ENCODE measurements at regions not wholly inside any gene's neighbourhood (a gene's known extent, or its start where the extent isn't known, plus 50 kb on each side); places are given as distances from the start of the nearest gene placed in this dataset.
"Not testable (repeated sequence)": the region's sequence is repeated elsewhere in the genome, so short reads cannot be mapped to it uniquely, and the experiment has no call there.

DNA sequence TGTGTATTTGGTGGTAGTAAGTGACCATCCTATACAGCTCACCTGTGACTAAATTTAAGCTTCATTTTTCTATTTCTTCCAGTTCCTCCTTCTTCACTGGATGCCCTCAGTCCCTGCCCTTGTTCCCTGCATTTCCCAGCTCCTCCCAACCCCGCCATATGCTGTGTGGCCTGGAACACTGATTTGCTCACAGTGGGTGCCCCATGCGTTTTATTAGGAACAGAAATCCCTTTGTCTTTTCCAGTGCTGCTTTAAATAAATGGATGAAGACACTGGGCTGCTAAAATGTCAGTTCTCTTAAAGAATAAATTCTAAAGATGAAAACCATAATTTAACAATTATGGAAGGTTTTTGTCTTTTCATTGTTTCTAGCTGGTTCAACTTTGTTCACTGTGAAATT lies 477.3 kb downstream of the DCDC2C start:
- H3K9me3 Mint-ChIP-seq: peaks cover 16% of the 10 kb centered on the region
- H3K27ac Mint-ChIP-seq: no peak overlapping the region
- H3K27me3 Mint-ChIP-seq: no peaks in the 10 kb centered on the region
- H3K4me3 Mint-ChIP-seq: no peak overlapping the region
- DNase-seq: no peak
- H3K4me1 Mint-ChIP-seq: no peaks in the 10 kb centered on the region
- ATAC-seq: no peak
- H3K36me3 Mint-ChIP-seq (ENCODE audit: low read depth): no peaks in the 10 kb centered on the region

DNA sequence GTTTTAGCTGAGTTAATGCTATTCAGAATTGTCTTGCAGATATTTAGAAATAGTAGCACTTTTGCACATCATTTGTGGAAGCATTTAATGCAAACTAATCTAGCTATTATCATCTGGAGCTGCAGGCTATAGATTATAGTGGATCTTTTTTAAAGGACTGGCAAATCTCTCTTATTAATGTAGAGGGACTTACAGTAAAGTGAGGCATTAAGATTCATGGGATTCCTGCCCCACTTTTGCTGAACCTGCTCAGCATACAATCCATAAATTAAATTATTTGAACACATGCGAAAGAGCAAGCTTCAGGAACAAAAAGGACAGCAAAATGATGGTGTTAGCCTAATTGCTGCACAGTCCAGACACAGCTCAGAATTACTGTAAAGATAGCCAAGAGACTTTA lies 477.7 kb downstream of the DCDC2C start:
- no peaks in the 10 kb centered on the region for H3K4me1 Mint-ChIP-seq
- peaks cover 15% of the 10 kb centered on the region for H3K9me3 Mint-ChIP-seq
- no peak overlapping the region for H3K4me3 Mint-ChIP-seq
- no peak overlapping the region for H3K27ac Mint-ChIP-seq
- ATAC-seq (no peak), DNase-seq (no peak)
- H3K36me3 Mint-ChIP-seq (ENCODE audit: low read depth): no peaks in the 10 kb centered on the region
- H3K27me3 Mint-ChIP-seq: no peaks in the 10 kb centered on the region

DNA sequence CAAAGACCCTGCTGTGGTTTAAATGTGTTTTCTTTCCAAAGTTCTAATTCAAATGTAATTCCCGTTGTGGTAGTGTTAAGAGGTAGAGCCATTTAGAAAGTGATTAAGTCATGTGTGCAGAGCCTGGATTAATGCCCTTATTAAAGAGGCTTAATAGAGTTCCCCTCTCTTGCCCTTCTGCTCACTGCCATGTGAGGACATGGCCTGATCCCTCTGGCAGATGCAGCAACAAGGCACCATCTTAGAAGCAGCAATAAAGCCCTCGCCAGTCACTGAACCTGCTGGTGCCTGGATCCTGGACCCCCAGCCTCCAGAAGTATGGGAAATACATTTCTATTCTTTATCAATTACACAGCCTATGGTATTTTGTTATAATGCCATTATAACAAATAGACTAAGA lies 485.2 kb downstream of the DCDC2C start:
- Mint-ChIP-seq H3K9me3 (peaks cover 17% of the 10 kb centered on the region), H3K4me3 (no peak overlapping the region)

DNA sequence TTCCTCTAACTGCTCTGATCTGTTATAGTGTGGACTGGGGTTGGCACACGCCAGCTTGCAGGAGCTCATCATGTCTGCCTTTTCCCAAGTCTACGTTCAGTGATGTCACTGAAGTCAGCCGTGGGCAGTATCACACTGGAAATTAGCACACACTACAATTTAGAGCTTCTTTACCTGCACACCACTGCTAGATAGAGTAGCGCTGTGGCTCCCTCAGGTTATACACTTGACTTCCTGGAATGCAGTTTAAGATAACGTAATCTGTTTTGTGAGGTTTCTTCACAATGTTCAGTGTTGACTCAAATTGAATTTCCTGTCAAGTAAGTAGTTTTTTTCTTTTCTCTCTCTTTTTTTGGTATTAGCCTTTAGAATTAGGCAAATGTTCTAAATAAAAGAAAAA lies 487.2 kb downstream of the DCDC2C start:
- no peak overlapping the region for H3K4me3 Mint-ChIP-seq
- H3K27ac Mint-ChIP-seq: no peak overlapping the region
- no peaks in the 10 kb centered on the region for H3K27me3 Mint-ChIP-seq
- ATAC-seq: no peak
- H3K9me3 Mint-ChIP-seq: peaks cover 24% of the 10 kb centered on the region
- H3K4me1 Mint-ChIP-seq: no peaks in the 10 kb centered on the region
- DNase-seq: no peak
- H3K36me3 Mint-ChIP-seq (ENCODE audit: low read depth): no peaks in the 10 kb centered on the region

More for the DNA sequence above, 485.2 kb downstream of the DCDC2C start:
- no peaks in the 10 kb centered on the region for H3K36me3 Mint-ChIP-seq (ENCODE audit: low read depth)
- ATAC-seq (no peak), DNase-seq (no peak)
- no peaks in the 10 kb centered on the region for H3K4me1 Mint-ChIP-seq
- no peak overlapping the region for H3K27ac Mint-ChIP-seq
- no peaks in the 10 kb centered on the region for H3K27me3 Mint-ChIP-seq

DNA sequence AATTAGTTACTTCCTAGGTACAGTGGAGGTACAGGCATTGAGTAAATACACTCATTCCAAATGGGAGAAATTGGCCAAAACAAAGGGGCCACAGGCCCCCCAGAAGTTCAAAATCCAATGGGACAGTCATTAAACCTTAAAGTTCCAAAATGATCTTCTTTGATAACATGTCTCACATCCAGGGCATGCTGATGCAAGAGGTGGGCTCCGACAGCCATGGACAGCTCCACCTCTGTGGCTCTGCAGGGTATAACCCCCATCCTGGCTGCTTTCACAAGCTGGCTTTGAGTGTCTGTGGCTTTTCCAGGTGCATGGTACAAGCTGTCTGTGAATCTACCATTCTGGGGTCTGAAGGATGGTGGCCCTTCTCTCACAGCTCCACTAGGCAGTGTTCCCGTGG lies 488.7 kb downstream of the DCDC2C start:
- Mint-ChIP-seq H3K27ac (no peak overlapping the region), H3K9me3 (peaks cover 21% of the 10 kb centered on the region), H3K4me3 (no peak overlapping the region), H3K27me3 (no peaks in the 10 kb centered on the region), H3K36me3 (ENCODE audit: low read depth) (no peaks in the 10 kb centered on the region), H3K4me1 (no peaks in the 10 kb centered on the region)
- DNase-seq: no peak
- no peak for ATAC-seq

DNA sequence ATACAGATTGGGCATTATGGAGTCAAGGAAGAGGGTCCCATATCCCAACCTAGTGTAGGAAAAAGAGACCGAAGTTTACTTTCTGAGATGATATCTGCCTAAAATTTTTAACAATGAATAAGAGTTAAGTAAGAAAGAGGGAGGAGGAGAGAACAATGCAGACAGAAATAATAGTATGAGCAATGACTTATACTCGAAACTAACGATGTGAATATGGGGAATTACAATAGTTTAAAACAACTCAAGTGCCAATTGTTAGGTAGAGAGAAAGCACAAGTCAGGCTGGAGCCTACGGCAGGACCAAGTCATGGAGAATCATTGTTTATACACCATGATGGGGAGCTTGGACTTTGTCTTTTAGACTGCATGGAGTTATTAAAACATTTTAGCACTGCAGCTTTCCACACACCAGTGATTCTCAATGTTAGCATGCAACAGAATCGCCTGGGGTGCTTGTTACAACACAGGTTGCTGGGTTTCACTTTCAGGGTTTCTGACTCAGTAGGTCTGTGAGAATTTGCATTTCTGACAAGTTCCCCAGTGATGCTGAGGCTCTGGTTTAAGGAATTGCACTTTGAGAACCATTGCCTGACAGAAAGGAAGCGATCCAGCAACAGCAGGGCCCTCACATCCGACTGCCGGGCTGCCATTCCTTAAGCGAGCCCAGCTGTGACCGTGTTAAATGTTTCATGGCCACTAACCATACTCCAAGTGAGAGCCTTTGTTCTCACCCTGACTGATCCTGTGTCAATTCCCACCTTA lies 511.2 kb downstream of the DCDC2C start:
- DNase-seq (no peak), ATAC-seq (no peak)
- no peak overlapping the region for H3K27ac Mint-ChIP-seq
- H3K9me3 Mint-ChIP-seq: peaks cover 17% of the 10 kb centered on the region
- no peaks in the 10 kb centered on the region for H3K36me3 Mint-ChIP-seq (ENCODE audit: low read depth)
- H3K27me3 Mint-ChIP-seq: no peaks in the 10 kb centered on the region
- no peaks in the 10 kb centered on the region for H3K4me1 Mint-ChIP-seq
- H3K4me3 Mint-ChIP-seq: no peak overlapping the region

DNA sequence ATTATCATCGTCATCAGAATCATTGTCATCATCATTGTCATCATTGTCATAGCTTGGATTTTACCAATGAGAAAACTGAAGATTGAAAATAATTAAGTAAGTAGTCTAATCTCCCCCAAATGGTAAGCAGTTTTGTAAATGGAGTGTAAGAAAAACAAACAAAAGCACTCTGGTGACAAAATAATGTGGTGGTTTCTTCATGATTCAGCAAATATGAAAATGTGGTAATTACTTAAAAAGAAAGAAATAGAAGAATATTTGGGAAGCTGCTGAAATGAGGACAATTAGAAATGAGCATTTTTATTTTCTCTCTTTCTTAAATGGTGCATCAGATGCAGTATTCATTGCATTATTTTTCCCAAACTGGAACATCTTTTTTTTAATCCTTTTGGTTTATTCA lies 514.4 kb downstream of the DCDC2C start:
- Mint-ChIP-seq H3K4me3 (no peak overlapping the region), H3K27me3 (no peaks in the 10 kb centered on the region), H3K27ac (no peak overlapping the region), H3K9me3 (peaks cover 11% of the 10 kb centered on the region), H3K4me1 (no peaks in the 10 kb centered on the region), H3K36me3 (ENCODE audit: low read depth) (no peaks in the 10 kb centered on the region)
- DNase-seq: no peak
- no peak for ATAC-seq

DNA sequence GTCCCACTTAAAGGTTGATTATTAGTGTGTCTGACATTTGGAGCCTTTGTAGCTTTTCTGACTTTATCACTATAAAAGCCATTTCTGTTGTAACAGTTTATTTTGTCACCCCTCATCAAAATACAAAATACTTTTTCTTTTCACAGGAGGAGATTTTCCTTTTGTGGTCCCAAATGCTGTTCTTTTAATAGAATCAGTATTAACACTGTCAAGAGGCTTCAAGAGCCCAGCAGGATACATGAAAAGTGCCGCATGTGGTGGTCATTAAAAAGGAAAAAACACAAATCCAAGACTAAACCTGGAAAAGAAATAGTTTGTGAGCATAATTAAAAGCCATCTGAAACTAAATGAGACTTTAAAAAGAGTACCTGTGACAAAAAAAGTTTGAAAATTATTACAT lies 515.7 kb downstream of the DCDC2C start:
- no peak overlapping the region for H3K4me3 Mint-ChIP-seq
- H3K4me1 Mint-ChIP-seq: no peaks in the 10 kb centered on the region
- peaks cover 16% of the 10 kb centered on the region for H3K9me3 Mint-ChIP-seq
- no peaks in the 10 kb centered on the region for H3K27me3 Mint-ChIP-seq
- ATAC-seq: no peak
- no peaks in the 10 kb centered on the region for H3K36me3 Mint-ChIP-seq (ENCODE audit: low read depth)
- DNase-seq: no peak
- H3K27ac Mint-ChIP-seq: no peak overlapping the region

DNA sequence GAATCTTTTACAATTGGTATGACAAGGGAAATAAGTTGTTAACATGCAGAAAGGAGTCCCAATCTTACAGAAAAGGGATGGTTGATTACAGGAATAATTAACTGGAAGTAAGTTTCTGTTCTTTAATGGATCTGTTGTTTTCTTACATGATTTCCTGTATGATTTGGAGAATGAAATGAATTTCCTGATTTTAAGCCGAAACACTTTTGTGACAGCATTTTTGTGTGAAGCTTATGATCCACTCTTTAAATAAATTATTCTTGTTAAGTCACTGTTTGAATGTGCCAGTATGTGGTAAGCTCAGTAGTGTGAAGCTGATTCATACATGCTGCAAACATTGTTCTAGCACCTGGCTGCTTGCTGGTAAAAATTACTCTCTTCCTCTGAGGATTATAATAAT lies 516.2 kb downstream of the DCDC2C start:
- no peak for ATAC-seq
- no peaks in the 10 kb centered on the region for H3K4me1 Mint-ChIP-seq
- no peak overlapping the region for H3K4me3 Mint-ChIP-seq
- no peak overlapping the region for H3K27ac Mint-ChIP-seq
- H3K9me3 Mint-ChIP-seq: peaks cover 21% of the 10 kb centered on the region
- no peaks in the 10 kb centered on the region for H3K36me3 Mint-ChIP-seq (ENCODE audit: low read depth)
- no peak for DNase-seq
- H3K27me3 Mint-ChIP-seq: no peaks in the 10 kb centered on the region

DNA sequence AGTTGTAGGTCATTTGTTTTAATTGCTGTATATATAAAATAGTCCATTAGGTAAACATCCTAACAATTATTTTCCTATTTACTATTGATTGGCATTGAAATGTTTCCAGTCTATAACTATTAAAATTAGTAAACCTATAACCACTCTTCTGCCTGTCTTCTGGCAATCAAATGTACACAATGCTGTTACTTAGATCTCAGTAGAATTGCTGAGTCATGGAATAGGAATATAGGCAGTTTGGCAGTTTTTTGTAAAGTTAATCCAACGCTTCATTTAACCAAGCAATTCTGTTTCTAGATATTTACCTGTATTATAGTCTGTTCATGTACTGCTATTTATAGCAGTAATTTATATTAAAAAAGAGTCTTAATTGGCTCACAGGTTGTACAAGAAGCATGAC lies 518.1 kb downstream of the DCDC2C start:
- H3K4me1 Mint-ChIP-seq: no peaks in the 10 kb centered on the region
- DNase-seq (no peak), ATAC-seq (no peak)
- no peaks in the 10 kb centered on the region for H3K27me3 Mint-ChIP-seq
- no peak overlapping the region for H3K27ac Mint-ChIP-seq
- peaks cover 14% of the 10 kb centered on the region for H3K9me3 Mint-ChIP-seq
- no peak overlapping the region for H3K4me3 Mint-ChIP-seq
- H3K36me3 Mint-ChIP-seq (ENCODE audit: low read depth): no peaks in the 10 kb centered on the region

DNA sequence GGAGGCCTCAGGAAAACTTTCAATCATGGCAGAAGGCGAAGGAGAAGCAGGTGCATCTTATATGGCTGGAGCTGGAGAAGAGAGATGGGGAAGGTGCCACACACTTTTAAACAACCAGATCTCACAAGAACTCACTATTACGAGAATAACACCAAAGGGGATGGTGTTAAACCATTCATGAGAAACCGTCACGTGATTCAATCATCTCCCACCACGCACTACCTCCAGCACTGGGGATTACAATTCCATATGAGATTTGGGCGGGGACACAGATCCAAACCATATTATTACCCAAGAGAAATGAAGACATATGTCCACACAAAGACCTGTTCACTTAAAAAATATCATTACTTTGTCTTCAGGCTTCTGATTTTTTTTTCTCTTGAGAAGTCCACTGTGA lies 518.5 kb downstream of the DCDC2C start:
- H3K27me3 Mint-ChIP-seq: no peaks in the 10 kb centered on the region
- no peak for ATAC-seq
- DNase-seq: no peak
- no peaks in the 10 kb centered on the region for H3K36me3 Mint-ChIP-seq (ENCODE audit: low read depth)
- peaks cover 14% of the 10 kb centered on the region for H3K9me3 Mint-ChIP-seq
- no peak overlapping the region for H3K27ac Mint-ChIP-seq
- no peak overlapping the region for H3K4me3 Mint-ChIP-seq
- H3K4me1 Mint-ChIP-seq: no peaks in the 10 kb centered on the region

DNA sequence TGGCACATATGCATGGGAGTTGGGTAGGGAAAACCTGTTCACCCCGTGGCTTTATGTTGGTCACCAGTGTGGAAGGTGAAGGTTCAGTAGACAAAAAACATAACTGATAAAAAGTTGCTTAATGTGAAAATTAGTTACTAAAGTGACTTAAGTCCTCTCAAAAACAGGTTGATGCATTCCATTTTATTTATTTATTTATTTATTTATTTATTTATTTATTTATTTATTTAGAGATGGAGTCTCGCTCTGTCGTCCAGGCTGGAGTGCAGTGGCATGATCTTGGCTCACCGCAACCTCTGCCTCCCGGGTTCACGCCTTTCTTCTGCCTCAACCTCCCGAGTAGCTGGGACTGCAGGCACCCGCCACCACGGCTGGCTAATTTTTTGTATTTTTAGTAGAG lies 541.0 kb downstream of the DCDC2C start:
- H3K27me3 Mint-ChIP-seq; H3K4me1 Mint-ChIP-seq; H3K36me3 Mint-ChIP-seq (ENCODE audit: low read depth): not testable (repeated sequence)

DNA sequence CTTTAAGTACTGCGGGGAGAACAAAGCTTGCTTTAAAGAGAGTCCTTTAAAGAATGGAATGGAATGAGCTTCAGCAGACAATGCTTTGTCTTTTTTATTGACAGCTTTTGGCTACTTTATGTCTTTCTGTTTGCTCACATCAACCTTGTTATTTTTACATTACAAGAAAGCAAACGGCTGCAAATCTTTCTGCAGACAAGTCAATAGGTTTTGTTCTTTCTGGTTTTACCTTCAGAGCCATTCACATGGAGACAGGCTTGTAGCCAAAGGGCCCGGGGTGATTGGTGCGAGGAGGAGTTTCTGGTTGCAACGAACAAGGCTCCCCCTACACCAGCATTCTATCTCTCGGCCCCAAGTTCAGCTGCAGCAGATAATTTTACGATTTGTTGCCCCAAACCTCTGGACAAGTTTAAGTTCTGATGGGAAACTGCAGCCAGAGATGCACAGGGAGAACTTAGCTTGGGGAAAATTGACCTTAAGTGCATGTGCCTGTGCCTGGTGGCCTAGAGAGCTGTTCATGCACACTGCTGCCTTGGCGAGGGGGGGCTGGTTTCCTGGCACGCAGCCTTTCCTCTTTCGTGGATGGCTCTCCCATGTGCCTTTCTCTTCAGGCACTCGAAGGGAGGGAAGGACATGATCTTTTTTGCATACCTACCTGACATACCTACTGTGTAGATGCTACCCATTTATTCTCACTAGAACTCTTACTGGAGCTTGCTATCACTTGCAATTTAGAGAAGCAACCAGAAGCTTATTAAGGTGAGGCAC lies 543.2 kb downstream of the DCDC2C start:
- Mint-ChIP-seq H3K4me3 (no peak overlapping the region), H3K4me1 (no peaks in the 10 kb centered on the region), H3K9me3 (peaks cover 8% of the 10 kb centered on the region), H3K36me3 (ENCODE audit: low read depth) (no peaks in the 10 kb centered on the region), H3K27ac (no peak overlapping the region), H3K27me3 (no peaks in the 10 kb centered on the region)
- DNase-seq (no peak), ATAC-seq (no peak)

More for the DNA sequence above, 541.0 kb downstream of the DCDC2C start:
- ATAC-seq, H3K27ac Mint-ChIP-seq, DNase-seq, H3K4me3 Mint-ChIP-seq: not testable (repeated sequence)
- peaks cover 10% of the 10 kb centered on the region for H3K9me3 Mint-ChIP-seq

DNA sequence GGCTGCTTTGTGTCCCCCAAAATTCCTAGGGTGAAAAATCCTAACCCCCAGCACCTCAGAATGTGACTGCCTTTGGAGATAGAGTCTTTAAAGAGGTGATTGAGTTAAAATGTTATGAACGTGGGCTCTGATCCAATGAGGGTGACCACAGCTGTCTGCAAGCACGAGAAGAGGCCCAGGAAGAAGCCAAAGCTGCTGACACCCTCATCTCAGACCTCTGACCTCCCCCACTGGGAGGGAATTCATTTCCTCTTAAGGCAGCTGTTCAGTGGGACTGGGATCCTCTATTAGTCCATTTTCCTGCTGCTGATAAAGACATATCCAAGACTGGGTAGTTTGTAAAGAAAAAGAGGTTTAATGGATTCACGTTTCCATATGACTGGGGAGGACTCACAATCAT lies 544.4 kb downstream of the DCDC2C start:
- Mint-ChIP-seq H3K27ac (no peak overlapping the region), H3K9me3 (peaks cover 8% of the 10 kb centered on the region), H3K27me3 (no peaks in the 10 kb centered on the region), H3K4me3 (no peak overlapping the region), H3K4me1 (no peaks in the 10 kb centered on the region), H3K36me3 (ENCODE audit: low read depth) (no peaks in the 10 kb centered on the region)
- DNase-seq: no peak
- no peak for ATAC-seq

DNA sequence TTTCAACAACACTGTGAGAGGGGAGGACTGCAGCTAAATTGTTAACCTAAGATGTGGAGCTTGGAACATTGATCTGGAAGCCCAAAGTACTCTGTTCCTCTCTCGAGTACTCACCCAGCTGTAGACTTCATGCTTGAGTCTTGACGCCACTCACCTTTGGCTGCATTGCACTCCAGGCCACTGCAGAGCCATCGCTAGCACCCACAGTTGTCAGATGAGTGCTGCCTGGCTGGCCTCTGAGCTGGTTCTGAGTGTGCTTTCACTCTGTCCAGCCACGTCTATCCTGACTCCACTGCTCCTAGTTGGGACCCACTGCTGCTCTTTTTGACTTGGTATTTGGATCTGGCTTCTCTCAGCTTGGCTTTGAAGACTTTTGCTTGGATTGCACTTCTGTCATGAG lies 552.1 kb downstream of the DCDC2C start:
- Mint-ChIP-seq H3K36me3 (ENCODE audit: low read depth) (no peaks in the 10 kb centered on the region), H3K4me1 (no peaks in the 10 kb centered on the region), H3K9me3 (peaks cover 10% of the 10 kb centered on the region), H3K4me3 (no peak overlapping the region), H3K27me3 (no peaks in the 10 kb centered on the region), H3K27ac (no peak overlapping the region)
- ATAC-seq: no peak
- DNase-seq: no peak
